Umbilical cord (tissue), 1 donor: ENCODE measurements at regions not wholly inside any gene's neighbourhood (a gene's known extent, or its start where the extent isn't known, plus 50 kb on each side); places are given as distances from the start of the nearest gene placed in this dataset.
A peak's percentile ranks its signal among the peaks of the same experiment; 100 is the strongest.
"Not testable (repeated sequence)": the region's sequence is repeated elsewhere in the genome, so short reads cannot be mapped to it uniquely, and the experiment has no call there.

Experiments
- DNase-seq: peaks from one replicate; pipeline ENCODE4 v3.0.0-alpha.2; 2015; ENCODE audit warnings: low spot score

DNA sequence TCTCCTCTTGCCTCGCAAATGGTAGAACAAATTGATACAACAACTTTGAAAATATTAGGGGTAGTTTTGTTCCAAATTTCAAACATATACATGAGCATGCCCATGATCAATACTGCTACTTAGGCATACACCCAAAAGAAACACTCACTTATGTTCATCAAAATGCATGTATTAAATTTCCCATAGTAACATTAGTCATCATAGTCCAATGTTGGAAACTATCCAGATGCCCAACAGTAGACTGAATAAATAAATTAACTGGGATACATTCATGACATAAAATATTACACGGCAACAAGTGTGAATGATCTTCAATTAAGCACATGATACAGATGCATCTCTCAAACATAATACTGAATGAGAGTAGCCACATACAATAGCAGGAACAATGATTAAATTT is 391.6 kb downstream of the CDH11 start:
- DNase-seq: no peak

DNA sequence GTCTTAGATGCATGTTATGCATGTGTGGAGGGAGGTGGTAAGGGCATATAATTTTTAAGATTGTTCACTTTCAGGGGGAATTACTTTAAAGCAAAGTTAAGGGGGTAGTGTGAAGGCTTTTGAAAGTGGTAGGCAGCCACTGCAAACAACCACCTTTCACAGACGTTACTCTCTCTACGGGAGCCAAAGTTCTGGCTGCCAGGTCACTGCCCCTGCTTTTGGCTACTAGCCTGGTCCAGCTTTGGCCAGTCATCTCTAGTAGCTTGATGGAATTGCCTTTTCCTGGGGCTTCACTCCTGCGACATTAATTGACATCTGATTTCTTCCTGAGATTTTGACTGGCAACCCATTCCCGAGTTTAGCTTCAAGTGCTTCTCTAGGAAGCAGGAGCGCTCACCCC is 397.5 kb downstream of the CDH11 start:
- DNase-seq: no peak

DNA sequence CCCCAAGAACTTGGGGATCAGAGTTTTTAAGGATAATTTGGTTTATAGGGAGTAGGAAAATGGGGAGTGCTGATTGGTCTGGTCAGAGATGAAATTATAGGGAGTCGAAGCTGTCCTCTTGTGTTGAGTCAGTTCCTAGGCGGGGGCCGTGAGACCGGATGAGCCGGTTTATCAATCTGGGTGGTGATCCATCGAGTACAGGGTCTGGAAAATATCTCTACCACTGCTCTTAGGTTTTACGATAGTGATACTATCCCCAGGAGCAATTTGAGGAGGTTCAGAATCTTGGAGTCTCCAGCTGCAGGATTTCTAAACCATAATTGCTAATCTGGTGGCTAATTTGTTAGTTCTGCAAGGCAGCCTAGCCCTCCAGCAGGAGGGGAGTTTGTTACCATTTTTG is 403.4 kb downstream of the CDH11 start:
- peak; percentile 74 for DNase-seq

DNA sequence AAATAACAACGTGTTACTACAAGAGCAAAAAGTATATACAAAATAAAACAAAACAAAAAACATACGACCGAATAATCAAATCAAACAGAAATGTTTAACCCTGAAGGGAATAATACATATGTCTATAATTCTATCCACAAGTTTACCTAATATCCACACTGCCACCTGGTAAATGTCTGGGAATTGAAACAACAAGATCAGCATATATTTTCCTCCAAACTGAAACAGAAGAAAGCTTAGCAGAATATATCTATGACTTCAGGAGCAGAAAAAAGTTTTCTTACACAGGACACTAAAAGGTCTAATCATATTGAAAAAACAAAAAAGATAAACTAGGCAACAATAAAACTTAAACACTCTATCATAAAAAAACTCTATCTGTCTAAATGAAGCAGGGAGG is 404.0 kb downstream of the CDH11 start:
- DNase-seq: no peak

DNA sequence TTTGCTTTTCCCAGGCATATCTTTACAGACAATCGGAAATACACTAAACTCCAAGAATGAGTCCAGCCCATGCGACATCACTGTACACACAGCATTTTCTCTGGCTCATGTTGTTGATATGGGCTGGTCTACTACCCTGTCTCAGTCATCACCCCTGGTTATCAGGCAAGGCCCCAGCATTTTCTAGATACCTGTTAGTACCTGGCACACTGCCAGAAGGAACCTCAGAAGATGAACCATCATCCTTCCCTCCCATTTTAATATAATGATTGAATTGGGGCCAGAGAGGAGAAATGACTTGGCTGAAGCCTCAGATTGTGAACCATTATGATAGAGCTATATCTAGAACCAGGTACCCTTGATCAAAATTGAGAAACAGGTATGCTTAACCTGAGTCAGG is 406.2 kb downstream of the CDH11 start:
- no peak for DNase-seq

DNA sequence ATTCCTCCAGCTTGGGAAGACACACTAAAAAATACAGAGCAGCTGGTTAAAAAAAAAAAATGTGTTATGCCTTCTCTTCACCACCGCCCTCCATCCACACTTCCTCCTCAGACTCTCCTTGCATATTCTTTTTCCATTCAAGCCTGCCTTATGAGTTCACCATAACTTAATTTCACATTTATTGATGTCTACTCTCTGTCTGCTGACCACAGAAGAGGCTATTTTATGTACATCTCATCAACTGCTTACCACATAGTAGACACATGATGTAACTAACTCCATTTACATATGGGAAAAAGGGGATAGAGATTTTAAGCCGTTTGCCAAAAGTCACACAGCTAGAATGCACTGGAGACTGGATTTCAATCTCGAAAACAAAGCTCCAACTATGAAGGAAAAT is 409.8 kb downstream of the CDH11 start:
- no peak for DNase-seq

DNA sequence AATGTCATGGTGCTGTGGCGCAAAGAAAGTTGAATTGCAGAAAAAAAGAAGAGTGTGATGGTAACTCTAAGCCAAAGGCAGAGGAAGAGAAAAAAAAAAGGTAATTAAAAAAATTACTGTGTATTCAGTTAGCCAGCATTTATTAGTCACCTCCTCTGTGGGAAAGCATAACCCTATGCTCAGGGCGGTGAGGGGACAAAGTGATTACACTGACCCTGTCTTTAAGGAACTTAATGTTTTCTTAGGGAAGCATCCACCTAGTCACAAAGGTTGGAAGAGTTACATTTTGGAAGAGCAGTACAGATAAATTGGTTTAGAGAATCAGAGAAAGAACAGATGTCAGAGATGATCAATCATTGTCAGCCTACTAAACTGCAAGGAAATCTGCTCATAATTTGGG is 410.3 kb downstream of the CDH11 start:
- no peak for DNase-seq

DNA sequence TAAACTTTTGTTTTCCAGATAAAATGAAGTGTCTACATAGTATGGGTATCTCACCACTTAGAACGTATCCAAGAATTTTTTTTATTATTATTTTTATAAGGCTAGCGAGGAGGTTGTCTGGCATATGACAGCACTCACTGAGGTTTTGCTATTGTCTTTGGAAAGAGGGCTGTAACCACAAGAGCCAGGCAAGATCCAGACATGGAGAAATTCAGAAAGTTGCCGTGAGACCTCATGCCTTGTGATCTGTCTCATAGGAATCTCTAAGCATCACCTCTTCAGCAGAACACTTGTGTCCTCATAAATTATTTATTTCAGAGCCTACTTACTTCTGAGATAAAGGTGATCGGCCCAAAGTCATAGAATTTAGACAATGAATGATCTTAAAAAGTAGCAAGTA is 410.8 kb downstream of the CDH11 start:
- DNase-seq: no peak

DNA sequence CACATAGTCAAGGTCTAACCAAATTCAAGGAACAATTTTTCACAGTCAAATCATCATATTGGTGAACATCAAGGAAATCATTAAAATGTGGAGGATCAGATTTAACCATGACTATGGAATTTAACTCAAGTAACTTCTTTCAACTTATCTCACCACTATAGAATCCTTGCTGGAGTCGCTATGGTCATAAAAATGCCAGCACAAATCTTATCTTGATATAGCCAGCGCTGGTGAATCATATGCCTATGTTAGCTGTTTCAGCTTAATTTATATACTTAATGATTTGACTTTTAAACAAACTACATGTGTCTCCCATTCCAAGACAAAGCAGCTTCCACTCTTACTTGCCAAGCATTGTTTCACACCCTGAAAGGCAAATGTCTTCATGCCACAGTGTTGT is 416.4 kb downstream of the CDH11 start:
- DNase-seq: peak; percentile 54

DNA sequence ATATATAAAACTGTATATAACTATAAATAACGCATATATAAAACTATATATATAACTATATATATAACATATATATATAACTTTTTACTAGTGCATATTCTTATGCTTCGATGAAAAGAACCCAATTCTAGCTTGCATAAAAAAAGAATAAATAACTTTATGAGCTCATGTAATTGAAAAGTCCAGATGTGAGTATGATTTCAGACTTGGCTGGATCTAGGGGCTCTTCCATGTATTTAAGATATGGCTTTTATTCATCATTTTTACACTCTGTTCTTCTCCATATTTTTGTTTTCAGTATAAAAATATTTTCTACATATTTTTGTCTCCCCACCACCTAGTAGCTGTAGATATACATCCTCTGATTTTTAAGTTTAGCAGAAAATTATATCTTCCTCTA is 417.5 kb downstream of the CDH11 start:
- no peak for DNase-seq

DNA sequence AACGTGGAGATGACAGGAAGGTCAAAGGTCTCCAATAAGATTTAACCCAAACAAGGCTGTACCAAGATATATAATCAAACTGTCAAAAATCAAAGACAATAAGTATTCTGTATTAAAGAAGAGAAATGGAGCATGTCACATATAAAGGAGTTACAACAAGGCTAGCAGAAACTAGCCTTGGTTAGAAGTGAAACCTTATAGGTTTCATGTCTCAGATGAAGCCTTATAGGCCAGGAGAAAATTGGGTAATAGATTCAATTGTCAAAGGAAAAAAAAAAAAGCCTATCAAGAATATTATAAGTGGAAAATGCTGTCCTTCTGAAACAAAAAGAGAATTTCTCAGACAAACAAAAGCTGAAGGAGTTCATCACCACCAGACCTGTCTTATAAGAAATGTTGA is 419.4 kb downstream of the CDH11 start:
- no peak for DNase-seq

DNA sequence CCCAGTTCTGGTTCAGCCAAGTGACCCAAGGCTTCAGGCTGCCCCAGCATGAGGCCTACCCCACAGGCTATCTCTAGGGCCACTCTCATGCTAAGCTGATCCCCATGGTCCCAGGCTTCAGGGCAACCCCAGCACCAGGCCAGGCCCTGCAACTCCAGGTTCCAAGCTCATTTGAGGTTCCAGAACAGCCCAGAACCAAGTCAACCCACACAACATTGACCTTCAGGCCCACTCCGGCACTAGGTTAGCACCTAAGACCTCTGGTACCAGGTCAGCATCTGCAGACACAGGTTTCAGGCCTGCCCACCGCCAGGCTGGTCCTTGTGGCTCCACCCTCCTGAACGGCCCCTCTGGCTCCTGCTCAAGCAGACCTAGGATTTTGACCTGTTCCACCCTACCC is 421.2 kb downstream of the CDH11 start:
- no peak for DNase-seq

DNA sequence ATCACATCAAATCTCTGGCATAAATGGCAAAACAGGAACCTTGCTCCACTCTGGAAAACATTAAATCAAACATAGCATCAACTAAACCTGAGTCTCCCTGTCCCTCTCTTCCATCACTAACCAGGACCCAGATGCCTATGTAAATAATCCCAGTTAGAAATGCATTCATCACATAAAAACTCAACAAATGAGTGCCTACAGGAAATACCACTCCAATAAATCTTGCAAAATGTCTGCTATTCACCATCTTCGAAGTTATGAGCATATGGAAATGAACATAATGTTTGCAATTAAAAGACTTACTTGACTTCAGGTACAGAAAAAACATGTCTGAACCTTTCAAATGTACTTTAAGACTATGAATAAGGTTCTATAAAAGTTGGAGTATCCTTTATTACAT is 425.0 kb downstream of the CDH11 start:
- DNase-seq: no peak

DNA sequence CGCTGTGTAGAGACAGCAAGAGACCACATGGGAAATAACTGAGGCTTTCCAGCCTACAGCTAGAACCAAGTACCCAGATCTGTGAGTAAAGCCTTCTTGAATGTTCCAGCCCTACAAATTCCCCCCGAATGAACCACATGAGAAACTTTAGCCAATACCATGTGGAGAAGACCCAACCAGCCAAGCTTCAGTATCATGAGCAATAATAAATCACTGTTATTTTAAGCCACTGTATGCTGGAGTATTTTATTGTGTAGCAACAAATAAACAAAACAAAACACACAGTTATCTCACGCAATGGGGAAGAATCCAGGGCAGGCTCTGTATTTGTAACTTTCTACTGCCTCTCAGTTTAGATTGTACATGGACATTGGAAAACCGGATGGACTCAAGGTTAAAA is 426.2 kb downstream of the CDH11 start:
- no peak for DNase-seq

DNA sequence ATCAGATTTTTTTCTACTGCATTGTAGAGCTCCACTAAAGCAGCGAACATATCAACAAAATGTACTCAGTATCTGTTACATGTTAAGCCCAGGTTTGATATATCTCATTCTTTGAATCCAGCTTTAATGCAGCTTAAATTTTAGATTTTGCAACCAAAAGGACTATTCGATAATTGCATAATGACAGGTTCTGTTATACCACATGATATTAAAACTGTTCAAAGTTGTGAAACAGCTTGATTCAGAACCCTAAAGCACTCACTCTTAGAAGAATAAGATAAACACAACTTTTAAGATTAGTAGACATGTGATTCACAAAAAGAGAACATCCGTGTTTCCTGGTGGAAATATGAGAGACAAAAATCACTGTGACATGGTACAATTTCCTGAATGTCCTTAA is 427.9 kb downstream of the CDH11 start:
- peak; percentile 54 for DNase-seq

DNA sequence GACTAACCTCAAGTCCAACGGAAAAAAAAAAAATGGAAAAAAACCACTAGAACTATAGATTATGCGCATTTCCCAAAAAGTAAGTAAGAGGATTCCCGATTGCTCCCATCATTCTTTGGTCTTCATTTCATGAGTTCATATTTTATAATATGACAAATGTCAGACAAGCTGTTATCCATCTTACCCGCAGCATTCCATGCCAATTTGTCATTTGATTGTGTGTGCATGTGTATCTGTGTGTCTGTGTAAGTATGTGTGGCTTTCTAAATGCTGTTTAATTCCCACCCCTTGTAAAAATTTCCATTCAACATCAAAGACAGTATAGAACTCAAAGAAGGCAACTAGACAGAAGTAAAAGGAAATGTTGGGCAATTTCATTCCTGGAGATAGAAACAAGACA is 434.1 kb downstream of the CDH11 start:
- no peak for DNase-seq

DNA sequence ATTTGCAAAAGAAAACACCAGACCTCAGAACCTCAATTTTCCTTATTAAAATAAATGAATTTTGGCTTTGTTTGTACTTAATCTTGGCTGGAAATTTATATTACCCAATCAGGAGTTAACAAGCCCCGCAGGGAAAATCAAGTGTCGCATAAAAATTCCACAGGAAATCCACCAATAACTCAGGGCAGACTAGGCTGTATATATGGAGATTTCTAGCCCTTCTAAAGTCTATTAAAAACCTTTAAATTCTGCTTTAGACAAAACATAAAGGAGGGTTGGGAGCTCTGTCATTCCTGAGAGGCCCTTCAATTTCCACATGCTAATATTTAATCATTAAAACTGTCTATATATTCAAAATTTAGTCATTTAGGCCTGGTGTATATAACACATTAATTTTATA is 434.7 kb downstream of the CDH11 start:
- peak; percentile 5 for DNase-seq

DNA sequence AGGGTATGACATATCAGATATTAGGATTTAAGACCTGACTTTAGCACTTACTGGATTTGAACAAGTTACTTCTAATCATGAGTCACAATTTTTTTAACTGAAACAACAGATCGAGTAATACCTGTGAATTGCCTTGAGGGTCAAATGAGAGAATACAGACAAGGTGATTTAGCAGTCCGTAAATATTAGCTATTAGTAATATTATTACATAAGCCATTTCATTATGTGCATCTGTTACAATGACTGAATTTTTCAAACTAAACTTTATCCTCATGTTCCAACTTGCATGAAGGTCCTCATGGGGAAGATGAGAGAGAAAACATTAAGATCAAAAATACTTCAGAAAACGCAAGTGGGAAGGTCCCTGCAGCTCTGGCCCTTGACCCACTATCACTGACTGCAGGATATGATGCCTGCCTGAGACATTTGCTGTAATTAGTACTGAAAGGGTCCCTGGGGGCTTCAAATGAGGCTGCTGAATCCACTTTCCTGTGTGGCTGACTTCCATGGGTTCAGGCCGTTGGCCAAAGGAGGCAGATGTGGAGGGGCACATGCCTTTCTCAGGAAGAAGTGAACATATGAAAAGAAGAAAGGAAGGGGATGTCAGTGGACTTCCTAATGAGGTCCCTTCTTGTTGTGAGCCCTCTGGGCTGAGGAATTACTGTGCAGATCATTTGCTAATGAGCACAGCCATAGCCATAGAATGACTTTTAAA is 441.7 kb downstream of the CDH11 start:
- DNase-seq: no peak

DNA sequence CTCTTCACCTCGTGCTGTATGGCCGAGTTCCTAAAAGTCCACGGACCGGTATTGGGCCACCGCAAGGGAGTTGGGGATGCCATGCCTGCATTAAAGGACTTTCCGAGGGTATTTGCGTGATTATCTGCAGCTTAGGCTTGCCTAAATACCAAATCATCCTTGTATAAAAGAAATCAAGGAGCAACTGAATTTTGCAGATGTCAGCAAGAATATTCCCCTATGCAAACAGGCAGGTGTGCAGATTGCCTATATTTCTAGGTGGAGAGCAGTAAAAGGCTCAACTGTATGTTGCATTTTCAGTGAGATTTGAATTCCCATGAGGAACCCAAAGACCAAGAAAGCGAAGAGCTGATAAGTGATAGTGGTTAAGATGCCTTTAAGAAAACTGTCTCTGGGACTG is 452.3 kb downstream of the CDH11 start:
- no peak for DNase-seq

DNA sequence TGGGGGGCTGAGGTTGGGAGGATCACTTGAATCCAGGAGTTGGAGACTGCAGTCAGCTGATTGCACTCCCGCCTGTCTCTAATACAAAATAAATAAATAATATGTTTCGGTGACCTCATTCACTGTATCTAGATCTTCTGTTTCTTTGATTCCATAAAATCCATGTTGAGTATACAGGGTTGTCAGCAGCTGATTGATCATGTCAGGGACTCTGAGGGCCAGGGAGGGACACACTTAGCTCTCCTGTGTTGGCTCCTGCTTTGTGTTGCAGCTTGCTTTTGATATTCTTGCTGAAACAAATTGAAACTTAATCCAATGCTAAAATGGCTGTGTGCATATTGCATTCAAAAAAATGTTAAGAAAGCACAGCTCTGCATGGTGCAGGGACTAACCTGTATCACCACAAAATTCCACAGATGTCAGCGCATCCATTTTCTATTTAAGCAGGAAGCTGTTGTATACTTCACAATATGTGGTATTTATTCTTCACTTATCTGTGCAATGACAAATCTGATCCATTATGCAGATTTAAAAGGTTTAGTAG is 454.5 kb downstream of the CDH11 start:
- no peak for DNase-seq

DNA sequence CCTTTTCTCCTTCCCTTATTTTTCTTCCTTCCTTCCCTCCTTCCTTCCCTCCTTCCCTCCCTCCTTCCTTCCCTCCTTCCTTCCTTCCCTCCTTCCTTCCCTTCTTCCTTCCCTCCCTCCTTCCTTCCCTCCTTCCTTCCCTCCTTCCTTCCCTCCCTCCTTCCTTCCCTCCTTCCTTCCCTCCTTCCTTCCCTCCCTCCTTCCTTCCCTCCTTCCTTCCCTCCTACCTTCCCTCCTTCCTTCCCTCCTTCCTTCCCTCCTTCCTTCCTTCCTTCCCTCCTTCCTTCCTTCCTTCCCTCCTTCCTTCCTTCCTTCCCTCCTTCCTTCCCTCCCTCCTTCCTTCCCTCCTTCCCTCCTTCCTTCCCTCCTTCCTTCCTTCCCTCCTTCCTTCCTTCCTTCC is 459.6 kb downstream of the CDH11 start:
- DNase-seq: not testable (repeated sequence)

DNA sequence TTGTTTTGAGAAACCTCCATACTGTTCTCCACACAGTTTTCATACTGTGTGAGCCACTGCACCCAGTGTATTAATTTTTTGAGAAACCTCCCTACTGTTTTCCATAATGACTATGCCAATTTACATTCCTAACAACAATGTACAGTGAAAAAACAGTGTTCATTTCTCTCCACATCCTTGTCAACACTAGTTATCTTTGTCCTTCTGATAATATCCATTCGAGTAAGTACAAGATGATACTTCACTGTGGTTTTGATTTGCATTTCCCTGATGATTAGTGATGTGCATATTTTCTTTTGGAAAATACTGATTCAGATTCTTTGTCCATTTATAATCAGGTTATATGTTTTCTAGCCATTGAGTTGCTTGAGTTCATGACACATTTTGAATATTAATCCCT is 462.0 kb downstream of the CDH11 start:
- no peak for DNase-seq

DNA sequence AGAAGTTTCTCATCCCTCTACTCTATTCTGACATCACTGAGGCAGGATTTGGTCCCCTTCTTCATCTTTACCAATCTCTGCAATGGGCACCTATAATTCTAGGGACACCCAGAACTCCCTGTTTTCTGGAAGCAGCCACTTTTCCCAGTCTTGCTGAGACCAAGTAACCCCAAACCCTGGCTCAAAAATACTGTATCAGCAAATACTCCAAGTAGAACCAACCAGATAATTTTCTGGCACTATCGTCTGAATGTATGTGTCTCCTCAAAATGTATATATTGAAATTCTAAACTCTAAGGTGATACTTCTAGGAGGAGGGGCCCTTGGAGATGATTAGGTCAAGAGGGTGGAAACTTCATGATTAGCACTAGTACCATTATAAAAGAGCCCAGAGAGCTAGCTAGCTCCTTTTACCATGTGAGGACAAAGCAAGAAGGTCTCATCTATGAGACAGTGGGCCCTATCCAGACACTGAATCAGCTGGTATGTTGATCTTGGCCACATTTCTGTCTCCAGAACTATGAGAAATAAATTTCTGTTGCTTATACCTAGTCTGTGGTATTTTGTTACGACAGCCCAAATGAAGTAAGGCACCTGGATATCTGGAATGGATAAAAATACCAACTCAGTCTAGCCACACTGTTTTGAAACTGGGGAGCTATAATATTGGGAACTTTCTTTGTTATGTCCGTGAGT is 464.4 kb downstream of the CDH11 start:
- no peak for DNase-seq
